Naive thymus-derived CD4-positive, alpha-beta T cell (primary cell): ENCODE measurements at regions not wholly inside any gene's neighbourhood (a gene's known extent, or its start where the extent isn't known, plus 50 kb on each side); places are given as distances from the start of the nearest gene placed in this dataset.
"Not testable (repeated sequence)": the region's sequence is repeated elsewhere in the genome, so short reads cannot be mapped to it uniquely, and the experiment has no call there.

Experiments
- ATAC-seq: fragments of 150-1000 bp; cut with Tn5 transposase; 2 replicates; pipeline ENCODE4 v1.10.0; 2021; ENCODE audit warnings: mild to moderate bottlenecking, moderate library complexity
- CTCF ChIA-PET: fragments of 350-600 bp; sonication (Branson Sonifier 250); formaldehyde crosslinking; loops from one replicate; lab custom pipeline; 2021; ENCODE audit warnings: antibody characterized with exemption; lab: Charles Lee
- POLR2A ChIA-PET: fragments of 350-600 bp; sonication (Branson Sonifier 250); formaldehyde crosslinking; loops from one replicate; lab custom pipeline; 2021; ENCODE audit warnings: antibody characterized with exemption, inconsistent platforms; lab: Charles Lee
- DNase-seq, 9 donors: peaks; one replicate each; pipeline versions ENCODE4 v3.0.0 to v3.0.0-alpha.2; 2020 to 2022; ENCODE audit warnings: mixed read lengths in 1 of 9
- H3K27ac ChIP-seq: one replicate; pipeline ENCODE4 v1.7.0; 2013; ENCODE audit warnings: mild to moderate bottlenecking, low read depth, low read length, moderate library complexity
- H3K27me3 ChIP-seq, 2 donors: one replicate each; pipeline ENCODE4 v1.7.0; 2013; ENCODE audit warnings: low read length in 2 of 2, mild to moderate bottlenecking in 2 of 2, moderate library complexity in 2 of 2; ENCODE audit not compliant: control insufficient read depth in 2 of 2, insufficient read depth in 2 of 2
- H3K36me3 ChIP-seq, 3 experiments: 1 replicate in 2 of 3; 2 replicates in 1 of 3; pipeline ENCODE4 v1.7.0; 2013; ENCODE audit warnings: low read length in 3 of 3, mild to moderate bottlenecking in 3 of 3, moderate library complexity in 1 of 3; ENCODE audit not compliant: insufficient read depth in 3 of 3, control insufficient read depth in 2 of 3
- H3K4me1 ChIP-seq, 2 donors: one replicate each; pipeline ENCODE4 v1.7.0; 2013; ENCODE audit warnings: low read length in 2 of 2, mild to moderate bottlenecking in 2 of 2, moderate library complexity in 1 of 2; ENCODE audit not compliant: control insufficient read depth in 2 of 2, insufficient read depth in 2 of 2
- H3K4me3 ChIP-seq: 2 replicates; pipeline ENCODE4 v1.7.0; 2013; ENCODE audit warnings: mild to moderate bottlenecking, low read length
- H3K9me3 ChIP-seq, 3 experiments: 1 replicate in 2 of 3; 2 replicates in 1 of 3; pipeline ENCODE4 v1.7.0; 2013; ENCODE audit warnings: low read length in 3 of 3; ENCODE audit not compliant: control insufficient read depth in 2 of 3
- H3K27ac Mint-ChIP-seq, 9 donors: one replicate each; pipeline ENCODE4 v1.8.0; 2020 to 2022; ENCODE audit warnings: mixed read lengths in 9 of 9, mild to moderate bottlenecking in 8 of 9, moderate library complexity in 5 of 9, inconsistent platforms in 2 of 9
- H3K27me3 Mint-ChIP-seq, 5 donors: one replicate each; pipeline ENCODE4 v1.8.0; 2021 to 2022; ENCODE audit warnings: mixed read lengths in 5 of 5, mild to moderate bottlenecking in 1 of 5
- H3K36me3 Mint-ChIP-seq, 5 donors: one replicate each; pipeline ENCODE4 v1.8.0; 2020 to 2022; ENCODE audit warnings: mixed read lengths in 5 of 5, mild to moderate bottlenecking in 3 of 5, inconsistent platforms in 1 of 5
- H3K4me1 Mint-ChIP-seq, 7 donors: one replicate each; pipeline ENCODE4 v1.8.0; 2020 to 2022; ENCODE audit warnings: mixed read lengths in 7 of 7, mild to moderate bottlenecking in 3 of 7, inconsistent platforms in 1 of 7
- H3K4me3 Mint-ChIP-seq, 10 donors: one replicate each; pipeline ENCODE4 v1.8.0; 2020 to 2022; ENCODE audit warnings: mild to moderate bottlenecking in 10 of 10, mixed read lengths in 10 of 10, moderate library complexity in 6 of 10, inconsistent platforms in 2 of 10
- H3K9me3 Mint-ChIP-seq, 11 donors: one replicate each; pipeline ENCODE4 v1.8.0; 2020 to 2022; ENCODE audit warnings: mixed read lengths in 11 of 11, mild to moderate bottlenecking in 4 of 11, inconsistent platforms in 1 of 11, moderate library complexity in 1 of 11
- intact Hi-C, 2 donors: fragments of 100-400 bp; cut with micrococcal nuclease; formaldehyde crosslinking; loops; one replicate each; pipeline ENCODE4 v1.15.1; 2023

- H3K4me3 ChIP-seq, CTCF ChIA-PET, H3K36me3 Mint-ChIP-seq, H3K27ac ChIP-seq, H3K27ac Mint-ChIP-seq, H3K4me3 Mint-ChIP-seq, H3K4me1 Mint-ChIP-seq, H3K9me3 ChIP-seq, H3K4me1 ChIP-seq, H3K27me3 ChIP-seq, POLR2A ChIA-PET, intact Hi-C loops, ATAC-seq, DNase-seq, H3K36me3 ChIP-seq, H3K9me3 Mint-ChIP-seq, H3K27me3 Mint-ChIP-seq: not testable (repeated sequence)
These were observed 53.2 kb upstream of the SGCG start for GRCh38 chr13:23127540-23127939.

DNA sequence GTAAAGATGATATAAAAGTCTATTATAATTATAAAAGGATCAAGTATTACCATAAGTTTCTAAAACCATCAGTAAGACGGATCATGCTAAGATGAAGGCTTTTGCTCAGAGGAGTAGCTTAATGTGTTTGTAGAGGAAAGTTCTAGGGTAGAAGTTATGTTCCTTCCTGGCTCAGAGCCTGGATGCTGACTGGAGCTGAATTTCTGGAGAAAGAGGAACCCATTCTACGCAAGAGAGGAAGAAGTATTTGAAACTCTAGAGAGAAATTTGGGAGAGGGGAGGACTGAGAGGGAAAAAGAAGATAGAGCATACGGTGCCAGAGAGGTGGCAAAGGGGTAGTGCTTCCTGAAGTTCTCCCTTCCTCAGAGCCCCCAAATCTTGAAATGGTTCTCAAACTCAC lies 51.4 kb upstream of the SGCG start:
- intact Hi-C loops: no loop called here
- no peak overlapping the region for H3K27ac Mint-ChIP-seq
- Histone ChIP-seq H3K36me3 (no peaks in the 10 kb centered on the region), H3K4me1 (no peaks in the 10 kb centered on the region), H3K9me3 (no peaks in the 10 kb centered on the region), H3K27ac (no peak overlapping the region), H3K4me3 (no peak overlapping the region), H3K27me3 (no peaks in the 10 kb centered on the region)
- ATAC-seq (no peak), DNase-seq (no peak)
- ChIA-PET POLR2A (no interaction called here), CTCF (no interaction called here)
- H3K27me3 Mint-ChIP-seq: peaks cover 0 to 7% (median 0%) of the 10 kb centered on the region in 5 donors
- no peak overlapping the region for H3K4me3 Mint-ChIP-seq
- no peaks in the 10 kb centered on the region for H3K4me1 Mint-ChIP-seq
- peaks cover 0 to 2% (median 0%) of the 10 kb centered on the region in 11 donors for H3K9me3 Mint-ChIP-seq
- no peaks in the 10 kb centered on the region for H3K36me3 Mint-ChIP-seq
